Neural cell (in vitro differentiated cells): ENCODE measurements at regions not wholly inside any gene's neighbourhood (a gene's known extent, or its start where the extent isn't known, plus 50 kb on each side); places are given as distances from the start of the nearest gene placed in this dataset.

Experiments
- EP300 ChIP-seq: fragments of 450-650 bp; conservative IDR thresholded peaks from 2 replicates; pipeline ENCODE4 v1.6.1; 2014; ENCODE audit warnings: antibody characterized with exemption, mild to moderate bottlenecking, moderate library complexity; ENCODE audit not compliant: poor library complexity, severe bottlenecking
- EZH2 ChIP-seq: fragments of 200-600, 300-800 bp; shearing (Covaris generic), sonication (generic); IDR thresholded peaks from 2 replicates; pipeline ENCODE4 v1.6.1; 2014; ENCODE audit warnings: antibody characterized with exemption, low read length, borderline replicate concordance, mild to moderate bottlenecking; ENCODE audit not compliant: insufficient read depth, poor library complexity, severe bottlenecking
- POLR2AphosphoS5 ChIP-seq: IDR thresholded peaks from 2 replicates; pipeline ENCODE4 v1.6.1; 2012
- TF ChIP-seq, protein P1 (sequence below): fragments of 450-650 bp; IDR thresholded peaks from 2 replicates; pipeline ENCODE4 v1.5.1; 2014; ENCODE audit warnings: antibody characterized with exemption, mild to moderate bottlenecking, moderate library complexity; ENCODE audit not compliant: poor library complexity, severe bottlenecking

GRCh38 chr3:84904212-84904611, 54.6 kb upstream of the CADM2 start:
- TF ChIP-seq, protein P1, sequence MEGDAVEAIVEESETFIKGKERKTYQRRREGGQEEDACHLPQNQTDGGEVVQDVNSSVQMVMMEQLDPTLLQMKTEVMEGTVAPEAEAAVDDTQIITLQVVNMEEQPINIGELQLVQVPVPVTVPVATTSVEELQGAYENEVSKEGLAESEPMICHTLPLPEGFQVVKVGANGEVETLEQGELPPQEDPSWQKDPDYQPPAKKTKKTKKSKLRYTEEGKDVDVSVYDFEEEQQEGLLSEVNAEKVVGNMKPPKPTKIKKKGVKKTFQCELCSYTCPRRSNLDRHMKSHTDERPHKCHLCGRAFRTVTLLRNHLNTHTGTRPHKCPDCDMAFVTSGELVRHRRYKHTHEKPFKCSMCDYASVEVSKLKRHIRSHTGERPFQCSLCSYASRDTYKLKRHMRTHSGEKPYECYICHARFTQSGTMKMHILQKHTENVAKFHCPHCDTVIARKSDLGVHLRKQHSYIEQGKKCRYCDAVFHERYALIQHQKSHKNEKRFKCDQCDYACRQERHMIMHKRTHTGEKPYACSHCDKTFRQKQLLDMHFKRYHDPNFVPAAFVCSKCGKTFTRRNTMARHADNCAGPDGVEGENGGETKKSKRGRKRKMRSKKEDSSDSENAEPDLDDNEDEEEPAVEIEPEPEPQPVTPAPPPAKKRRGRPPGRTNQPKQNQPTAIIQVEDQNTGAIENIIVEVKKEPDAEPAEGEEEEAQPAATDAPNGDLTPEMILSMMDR, result no peak
- no peak for TF ChIP-seq EZH2
- TF ChIP-seq EP300, result no peak
- TF ChIP-seq POLR2AphosphoS5, result no peak
